ENCODE measurements at regions not wholly inside any gene's neighbourhood (a gene's known extent, or its start where the extent isn't known, plus 50 kb on each side); places are given as distances from the start of the nearest gene placed in this dataset.
A peak's percentile ranks its signal among the peaks of the same experiment; 100 is the strongest.

- no peak for DNase-seq
These were observed 67.7 kb upstream of the GCM1 start for GRCh38 chr6:53216301-53216700.

GRCh38 chr6:53214172-53214571, 65.5 kb upstream of the GCM1 start:
- no peak for DNase-seq

GRCh38 chr6:53210811-53211210, 62.2 kb upstream of the GCM1 start:
- no peak for DNase-seq

- no peak for DNase-seq
These were observed 61.0 kb upstream of the GCM1 start for GRCh38 chr6:53209681-53210080.

- DNase-seq, result no peak
These were observed 57.1 kb upstream of the GCM1 start for GRCh38 chr6:53205778-53206177.

GRCh38 chr6:53203483-53203882, 54.8 kb upstream of the GCM1 start:
- DNase-seq, result peak; percentile 71

- no peak for DNase-seq
These were observed 53.4 kb upstream of the GCM1 start for GRCh38 chr6:53202052-53202451.

- DNase-seq, result no peak
These were observed 52.6 kb upstream of the GCM1 start for GRCh38 chr6:53201270-53201669.

GRCh38 chr6:53199765-53200164, 51.1 kb upstream of the GCM1 start:
- DNase-seq, result no peak

GRCh38 chr6:53199156-53199555, 50.5 kb upstream of the GCM1 start:
- DNase-seq, result no peak

Data from DMS53 (cell line).